HG03469 (cell line): ENCODE measurements at regions not wholly inside any gene's neighbourhood (a gene's known extent, or its start where the extent isn't known, plus 50 kb on each side); places are given as distances from the start of the nearest gene placed in this dataset.

ENCODE experiments used
- ATAC-seq: cut with Tn5 transposase; IDR thresholded peaks from one replicate; pipeline ENCODE4 v1.9.1; 2021; ENCODE audit warnings: mild to moderate bottlenecking, moderate library complexity, moderate number of reproducible peaks; ENCODE audit not compliant: unreplicated experiment

DNA sequence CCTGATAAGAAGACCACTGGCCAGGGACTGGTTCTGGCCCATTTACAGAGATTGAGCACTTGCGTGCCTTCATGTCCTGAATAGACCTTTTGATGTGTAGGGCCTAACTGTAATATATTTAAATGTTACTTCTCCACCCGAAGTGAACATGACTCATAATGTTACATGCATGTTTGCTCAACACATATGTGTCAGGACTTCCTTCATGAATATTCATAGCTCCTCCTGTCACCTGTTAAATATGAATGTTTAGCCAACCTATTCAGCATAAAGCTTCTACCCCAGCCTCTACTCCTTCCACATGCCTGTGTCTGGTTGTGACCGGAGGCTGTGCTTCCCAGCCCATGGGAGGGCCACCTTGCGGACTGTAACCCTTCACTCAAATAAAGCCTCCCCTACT, 457.5 kb downstream of the IRX1 start:
- ATAC-seq = no peak

- ATAC-seq = no peak
Observed at GRCh38 chr5:4054092-4054491, 458.5 kb downstream of the IRX1 start.

DNA sequence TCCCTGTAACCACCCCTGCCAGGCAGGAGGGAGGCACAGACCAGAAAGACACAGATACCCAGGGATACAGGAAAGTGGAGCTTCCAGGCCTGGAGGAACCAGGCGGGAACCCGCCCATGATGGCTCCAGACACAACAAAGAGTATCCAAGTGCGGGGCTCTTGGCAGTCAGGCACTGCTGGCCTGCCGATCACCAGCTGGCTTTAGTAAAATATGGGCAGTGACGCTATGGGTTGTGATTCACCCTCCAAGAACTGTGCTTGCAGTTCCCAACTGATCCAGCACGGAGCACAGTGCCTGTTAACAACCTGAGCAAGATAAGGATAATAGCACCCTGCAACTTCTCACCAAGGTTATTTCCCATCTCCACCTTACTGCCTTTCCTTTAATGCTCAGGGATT, 463.3 kb downstream of the IRX1 start:
- ATAC-seq = no peak

- no peak for ATAC-seq
Observed at GRCh38 chr5:4065472-4066320, 470.1 kb downstream of the IRX1 start.

GRCh38 chr5:4068171-4068570, 472.5 kb downstream of the IRX1 start:
- ATAC-seq = no peak

GRCh38 chr5:4078544-4078943, 482.9 kb downstream of the IRX1 start:
- no peak for ATAC-seq

DNA sequence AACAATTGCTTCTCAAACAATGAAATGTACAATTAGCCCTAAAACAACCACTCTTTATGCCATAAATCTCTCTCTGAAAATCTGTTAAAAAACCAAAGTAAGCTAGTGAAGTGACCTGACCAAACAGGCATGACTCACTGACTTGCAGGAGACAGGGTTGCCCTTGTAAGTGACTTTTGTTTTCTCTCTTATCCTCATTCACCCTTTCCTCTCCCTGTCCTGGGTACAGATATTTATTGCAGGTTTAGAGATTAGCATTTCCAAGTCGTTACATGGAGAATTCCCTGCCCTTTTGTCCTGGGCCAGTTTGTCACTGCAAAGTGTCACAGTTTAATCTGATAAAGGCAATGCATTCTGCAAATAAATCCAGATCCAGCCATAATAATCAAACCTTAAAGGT, 484.2 kb downstream of the IRX1 start:
- no peak for ATAC-seq

DNA sequence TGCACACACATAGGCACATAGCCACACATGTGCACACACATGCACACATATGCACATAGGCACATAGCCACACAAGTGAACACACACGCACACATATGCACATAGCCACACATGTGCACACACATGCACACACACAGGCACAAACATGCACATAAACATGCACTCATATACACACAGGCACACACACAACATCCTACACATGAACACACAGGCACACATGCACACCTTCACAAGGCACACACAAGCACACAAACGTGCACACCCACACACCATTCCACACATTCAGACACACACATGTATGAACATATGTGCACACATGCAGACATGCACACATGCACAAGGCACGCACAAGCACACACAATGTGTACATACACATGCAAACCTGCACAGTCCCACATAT, 484.7 kb downstream of the IRX1 start:
- no peak for ATAC-seq

DNA sequence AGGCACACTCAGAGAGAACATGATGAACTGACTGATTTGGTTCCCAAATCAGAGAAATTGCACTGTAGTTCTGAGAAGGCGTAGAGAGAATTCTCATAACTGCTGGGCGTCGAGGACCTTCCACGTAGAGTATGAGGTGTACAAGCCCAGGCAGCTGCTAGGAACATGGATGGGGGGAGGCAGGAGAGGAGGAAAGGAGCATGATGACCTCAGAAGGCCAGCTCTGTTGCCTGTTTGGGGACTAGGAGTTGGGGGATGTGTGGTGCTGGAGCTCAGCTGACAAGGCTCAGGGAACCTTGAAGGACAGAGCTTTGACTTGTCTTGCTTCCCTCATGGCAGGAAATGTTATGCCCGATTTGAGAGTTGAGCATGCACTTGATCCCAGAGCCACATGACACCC, 485.4 kb downstream of the IRX1 start:
- ATAC-seq = no peak

DNA sequence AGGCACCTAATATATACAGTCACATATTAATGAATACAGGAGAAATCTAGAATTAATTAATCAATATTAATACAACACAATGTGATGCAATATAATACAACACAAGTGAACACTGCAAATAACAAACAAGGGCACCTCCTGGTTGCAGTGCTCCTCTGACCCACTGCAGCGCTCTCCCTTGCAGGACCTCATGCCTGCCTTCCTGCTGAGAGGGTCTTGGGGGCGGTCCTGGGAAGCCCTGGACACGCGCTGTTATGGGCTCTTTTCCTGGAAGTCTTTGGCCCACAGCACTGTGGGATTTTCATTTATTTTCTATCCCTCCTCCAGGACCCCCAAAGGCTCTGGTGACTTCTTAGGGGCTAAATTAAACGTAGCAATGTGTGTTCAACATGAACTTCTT, 485.8 kb downstream of the IRX1 start:
- ATAC-seq = no peak

- ATAC-seq = no peak
Observed at GRCh38 chr5:4082966-4083564, 487.4 kb downstream of the IRX1 start.

DNA sequence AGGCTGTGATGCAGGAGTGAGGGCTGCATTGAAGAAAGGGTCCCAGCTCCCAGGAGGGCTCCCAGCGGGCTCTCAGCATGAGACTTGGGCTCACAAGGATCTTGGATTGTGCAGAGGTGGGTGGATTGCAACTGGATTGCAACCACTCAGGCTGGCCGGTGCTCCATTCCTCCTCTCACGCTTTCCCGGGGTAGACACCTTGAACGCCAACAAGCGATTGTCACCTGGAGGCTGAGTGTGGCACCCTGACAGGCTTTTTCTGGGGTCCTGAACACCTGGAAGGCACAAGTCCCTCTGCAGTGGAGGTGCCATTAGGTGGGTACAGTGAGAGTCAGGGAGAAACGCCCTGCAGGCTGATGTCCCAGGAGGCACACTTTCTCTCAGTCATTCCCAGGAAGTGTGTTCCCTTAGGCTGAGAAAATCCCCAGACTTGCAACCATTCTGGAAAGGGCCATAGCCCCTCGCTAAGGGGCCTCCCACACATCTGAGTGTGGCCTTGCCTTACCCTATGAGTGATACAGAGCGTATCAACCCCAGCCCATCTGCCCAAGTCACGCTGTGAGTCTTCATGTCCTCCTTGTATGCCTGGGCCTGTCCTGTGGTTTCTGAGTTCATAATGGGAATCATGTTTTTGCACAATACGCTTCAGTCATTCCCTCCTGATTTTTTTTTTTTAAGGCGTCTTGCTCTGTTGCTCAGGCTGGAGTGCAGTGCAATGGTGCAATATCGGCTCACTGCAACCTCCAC, 488.1 kb downstream of the IRX1 start:
- ATAC-seq = no peak

- ATAC-seq = no peak
Observed at GRCh38 chr5:4086081-4086480, 490.4 kb downstream of the IRX1 start.

GRCh38 chr5:4087110-4087509, 491.5 kb downstream of the IRX1 start:
- no peak for ATAC-seq

DNA sequence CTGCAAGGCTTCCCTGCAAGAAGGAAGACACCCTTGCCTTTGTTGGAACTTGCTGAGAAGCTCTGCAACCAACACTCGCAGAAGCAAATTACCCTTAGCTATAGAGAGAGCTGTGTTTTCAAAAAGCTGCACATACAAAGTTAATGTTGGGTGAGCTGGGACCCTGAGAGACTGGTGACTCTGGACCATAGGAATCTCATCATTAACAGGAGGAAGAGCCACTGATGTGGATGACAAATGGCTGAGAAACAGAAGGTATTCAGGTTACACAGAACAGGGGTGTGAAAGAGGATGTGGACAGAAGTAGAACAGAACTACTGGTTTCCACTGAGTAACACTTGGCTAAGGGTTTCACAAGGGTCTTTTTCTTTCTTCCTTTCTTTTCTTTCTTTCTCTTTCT, 493.5 kb downstream of the IRX1 start:
- no peak for ATAC-seq

DNA sequence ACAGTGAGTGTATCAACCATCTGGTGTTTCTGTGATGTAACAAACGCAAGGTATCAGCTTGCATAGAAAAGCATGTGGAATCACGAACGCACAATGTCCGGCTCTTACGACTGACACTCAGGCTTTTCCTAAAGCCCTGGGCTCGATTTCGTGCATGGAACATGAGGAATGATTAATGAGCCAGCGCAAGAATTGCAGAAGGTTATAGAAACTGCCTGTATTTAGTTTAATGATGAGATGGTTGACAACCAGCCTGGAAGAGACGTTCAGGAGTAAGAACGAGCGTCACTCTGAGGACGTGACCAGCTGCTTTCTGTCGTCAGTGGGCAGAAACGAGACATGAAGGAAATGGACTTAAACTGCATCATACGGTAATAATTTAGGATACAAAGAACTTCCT, 497.6 kb downstream of the IRX1 start:
- no peak for ATAC-seq

- no peak for ATAC-seq
Observed at GRCh38 chr5:4093970-4094369, 498.3 kb downstream of the IRX1 start.

- no peak for ATAC-seq
Observed at GRCh38 chr5:4095918-4096630, 500.4 kb downstream of the IRX1 start.

DNA sequence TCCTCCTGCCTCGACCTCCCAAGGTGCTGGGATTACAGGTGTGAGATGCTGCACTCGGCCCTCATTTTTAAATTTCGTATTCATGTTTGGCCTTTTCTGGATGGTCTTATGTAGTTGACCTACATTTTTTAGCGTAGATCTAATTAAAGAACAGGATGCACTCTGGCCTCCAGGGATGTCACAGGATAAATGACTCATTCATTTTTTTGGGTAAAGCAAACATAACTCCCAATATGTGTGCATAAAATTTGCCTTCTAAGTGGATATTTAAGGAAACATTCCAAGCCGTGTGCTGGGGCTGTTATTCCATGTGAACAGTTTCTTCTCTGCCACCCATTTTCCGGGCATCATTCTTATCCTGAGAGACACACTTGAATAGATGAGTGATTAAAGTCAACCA, 501.6 kb downstream of the IRX1 start:
- ATAC-seq = no peak

DNA sequence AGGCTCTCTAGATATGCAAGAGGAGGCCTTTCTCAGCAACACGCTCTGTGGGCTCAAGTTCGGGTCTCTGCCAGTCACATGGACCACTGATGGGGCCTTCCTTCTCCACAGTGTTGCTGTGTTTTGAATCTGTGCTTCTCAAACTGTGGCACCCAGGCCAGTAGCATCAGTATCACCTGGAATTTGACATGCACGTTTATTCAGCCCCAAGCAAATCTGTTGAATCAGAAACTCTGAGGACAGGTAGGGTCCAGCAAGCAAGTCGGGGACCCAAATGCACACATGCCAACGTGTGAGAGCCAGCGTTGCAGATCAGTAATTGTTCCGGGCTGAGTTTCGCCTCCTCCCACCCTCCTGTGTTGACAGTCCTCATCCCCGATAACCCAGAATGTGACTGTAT, 502.6 kb downstream of the IRX1 start:
- no peak for ATAC-seq

DNA sequence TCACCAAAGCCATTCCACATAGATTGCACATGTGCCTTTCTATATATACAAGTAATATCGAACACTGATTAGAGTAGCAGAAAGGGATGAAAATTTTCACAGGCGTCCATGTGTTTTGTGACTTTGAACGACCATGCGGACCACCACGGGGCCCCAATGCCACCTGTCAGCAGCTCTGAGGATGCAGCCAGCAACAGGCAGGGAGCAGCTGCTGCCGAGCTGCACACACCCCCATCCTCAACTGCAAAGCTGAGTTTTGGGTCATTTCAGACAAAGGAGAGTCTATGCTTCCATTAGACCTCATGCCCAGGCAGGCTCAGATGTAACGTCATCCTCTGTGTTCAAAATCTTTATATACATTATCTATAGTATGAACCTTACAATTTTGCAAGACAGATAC, 503.8 kb downstream of the IRX1 start:
- ATAC-seq = no peak
